Chondrocyte (in vitro differentiated cells): ENCODE measurements at regions not wholly inside any gene's neighbourhood (a gene's known extent, or its start where the extent isn't known, plus 50 kb on each side); places are given as distances from the start of the nearest gene placed in this dataset.

ENCODE experiments used
- DNase-seq: peaks from one replicate; pipeline ENCODE4 v3.0.0; 2021; ENCODE audit warnings: mixed read lengths, low spot score
- H3K27ac Mint-ChIP-seq: one replicate; pipeline ENCODE4 v1.8.0; 2021; ENCODE audit warnings: mild to moderate bottlenecking, moderate library complexity, mixed read lengths; ENCODE audit not compliant: unreplicated experiment
- H3K27me3 Mint-ChIP-seq: 2 replicates; pipeline ENCODE4 v1.8.0; 2021; ENCODE audit warnings: low read depth, mixed read lengths
- H3K36me3 Mint-ChIP-seq: 2 replicates; pipeline ENCODE4 v1.8.0; 2021; ENCODE audit warnings: low read depth, mixed read lengths
- H3K4me1 Mint-ChIP-seq: 2 replicates; pipeline ENCODE4 v1.8.0; 2021; ENCODE audit warnings: low read depth, mild to moderate bottlenecking, mixed read lengths
- H3K4me3 Mint-ChIP-seq: one replicate; pipeline ENCODE4 v1.8.0; 2021; ENCODE audit warnings: mild to moderate bottlenecking, moderate library complexity, mixed read lengths; ENCODE audit not compliant: unreplicated experiment
- H3K9me3 Mint-ChIP-seq: 2 replicates; pipeline ENCODE4 v1.8.0; 2021; ENCODE audit warnings: low read depth, mixed read lengths
- TF ChIP-seq, protein P1 (sequence below): fragments of 200-600 bp; sonication (generic); IDR thresholded peaks from 2 replicates; pipeline ENCODE4 v1.5.0; 2021; ENCODE audit warnings: antibody characterized with exemption, mild to moderate bottlenecking, moderate library complexity

DNA sequence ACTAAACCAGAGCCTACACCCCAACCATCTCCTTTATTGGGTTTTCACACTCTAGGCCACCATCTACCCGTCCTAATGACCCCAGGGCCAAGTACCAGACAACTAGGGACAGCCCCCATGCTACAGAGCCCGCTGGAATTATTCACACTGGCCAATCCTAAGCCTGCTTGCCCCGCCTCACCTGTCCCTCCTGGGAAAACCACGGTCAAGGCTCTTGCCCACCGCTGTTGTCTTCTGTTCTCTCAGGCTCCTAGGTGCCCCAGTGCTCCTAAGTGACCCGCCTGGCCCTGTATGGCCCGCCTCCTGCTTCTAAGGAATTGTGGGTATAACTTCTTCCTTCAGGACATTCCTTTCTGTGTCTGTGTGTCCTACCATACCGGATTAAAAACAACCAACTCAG is 453.4 kb downstream of the CD83 start:
- Mint-ChIP-seq H3K27me3 (peaks cover 35% of the 10 kb centered on the region), H3K27ac (no peak overlapping the region), H3K36me3 (no peaks in the 10 kb centered on the region), H3K4me1 (no peaks in the 10 kb centered on the region), H3K4me3 (no peak overlapping the region), H3K9me3 (peaks cover 3% of the 10 kb centered on the region)
- TF ChIP-seq, protein P1, sequence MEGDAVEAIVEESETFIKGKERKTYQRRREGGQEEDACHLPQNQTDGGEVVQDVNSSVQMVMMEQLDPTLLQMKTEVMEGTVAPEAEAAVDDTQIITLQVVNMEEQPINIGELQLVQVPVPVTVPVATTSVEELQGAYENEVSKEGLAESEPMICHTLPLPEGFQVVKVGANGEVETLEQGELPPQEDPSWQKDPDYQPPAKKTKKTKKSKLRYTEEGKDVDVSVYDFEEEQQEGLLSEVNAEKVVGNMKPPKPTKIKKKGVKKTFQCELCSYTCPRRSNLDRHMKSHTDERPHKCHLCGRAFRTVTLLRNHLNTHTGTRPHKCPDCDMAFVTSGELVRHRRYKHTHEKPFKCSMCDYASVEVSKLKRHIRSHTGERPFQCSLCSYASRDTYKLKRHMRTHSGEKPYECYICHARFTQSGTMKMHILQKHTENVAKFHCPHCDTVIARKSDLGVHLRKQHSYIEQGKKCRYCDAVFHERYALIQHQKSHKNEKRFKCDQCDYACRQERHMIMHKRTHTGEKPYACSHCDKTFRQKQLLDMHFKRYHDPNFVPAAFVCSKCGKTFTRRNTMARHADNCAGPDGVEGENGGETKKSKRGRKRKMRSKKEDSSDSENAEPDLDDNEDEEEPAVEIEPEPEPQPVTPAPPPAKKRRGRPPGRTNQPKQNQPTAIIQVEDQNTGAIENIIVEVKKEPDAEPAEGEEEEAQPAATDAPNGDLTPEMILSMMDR, result no peak
- no peak for DNase-seq

DNA sequence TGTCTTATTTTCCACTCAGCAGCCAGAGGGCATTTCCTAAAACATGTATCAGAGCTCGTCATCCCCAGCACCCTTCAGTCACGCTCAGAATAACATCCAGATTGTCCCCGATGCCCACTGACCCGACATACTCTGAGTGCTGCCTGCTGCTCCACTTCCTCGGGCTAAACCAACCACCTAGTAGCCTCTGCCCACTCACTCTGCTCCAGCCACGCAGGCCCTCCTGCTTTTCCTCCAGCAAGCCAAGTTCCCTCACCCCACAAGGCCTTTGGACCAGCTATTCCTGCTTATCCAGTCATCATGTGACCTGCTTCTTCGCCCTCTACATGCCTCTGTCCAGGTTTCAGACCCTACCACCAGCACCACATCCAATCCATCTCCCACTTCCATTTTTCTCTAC is 454.2 kb downstream of the CD83 start:
- H3K36me3 Mint-ChIP-seq, result no peaks in the 10 kb centered on the region
- H3K9me3 Mint-ChIP-seq, result peaks cover 3% of the 10 kb centered on the region
- no peak overlapping the region for H3K4me3 Mint-ChIP-seq
- TF ChIP-seq, protein P1, result no peak
- H3K27me3 Mint-ChIP-seq, result peaks cover 35% of the 10 kb centered on the region
- no peaks in the 10 kb centered on the region for H3K4me1 Mint-ChIP-seq
- no peak overlapping the region for H3K27ac Mint-ChIP-seq
- DNase-seq, result no peak

DNA sequence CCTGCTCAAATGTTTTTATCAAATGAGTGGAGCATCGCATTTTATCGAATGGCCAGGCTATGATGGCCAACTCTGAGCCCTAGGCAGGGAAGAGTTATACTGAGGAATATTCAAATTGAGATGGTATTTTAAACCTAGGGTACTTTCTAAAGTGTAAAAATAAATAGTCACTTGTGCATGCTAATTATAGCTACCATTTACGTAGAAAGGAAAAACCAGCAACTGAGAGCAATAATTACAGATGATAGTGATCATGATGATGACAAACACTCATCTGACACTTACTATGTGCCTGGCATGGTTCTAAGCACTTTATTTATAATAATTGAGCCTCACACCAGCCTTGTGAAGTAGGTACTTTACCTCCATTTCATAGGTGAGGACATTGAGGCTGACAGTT is 455.7 kb downstream of the CD83 start:
- TF ChIP-seq, protein P1, result no peak

DNA sequence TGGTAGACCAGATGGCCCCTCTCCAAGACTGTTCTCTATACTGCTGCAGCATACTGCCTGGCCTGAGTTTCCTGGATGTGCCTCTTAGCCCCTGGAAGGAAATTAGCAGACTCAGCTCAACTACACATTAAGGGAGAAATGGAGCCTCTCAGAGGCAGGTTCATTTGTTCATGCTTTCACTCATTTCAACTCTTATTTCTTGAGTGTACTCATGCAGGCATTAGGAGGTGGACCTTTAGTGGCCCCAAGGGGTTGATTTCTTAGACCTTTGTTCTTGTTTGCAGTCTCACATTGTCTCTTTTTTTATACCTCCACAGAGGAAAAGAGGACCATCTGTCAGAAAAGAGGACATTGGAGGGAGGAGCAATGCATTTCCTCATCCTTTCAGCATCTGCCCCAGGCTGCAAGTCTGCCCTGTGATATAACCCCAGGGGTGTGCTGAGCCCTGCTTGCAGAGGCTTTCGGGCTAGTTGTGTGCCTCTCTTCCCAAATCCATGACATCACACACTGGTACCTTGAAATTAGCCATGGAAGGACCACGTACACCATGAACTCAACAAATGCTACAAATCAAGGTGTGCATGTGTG is 456.2 kb downstream of the CD83 start:
- Mint-ChIP-seq H3K4me1 (no peaks in the 10 kb centered on the region), H3K9me3 (peaks cover 3% of the 10 kb centered on the region), H3K27me3 (peaks cover 34% of the 10 kb centered on the region), H3K27ac (no peak overlapping the region), H3K36me3 (no peaks in the 10 kb centered on the region), H3K4me3 (no peak overlapping the region)
- DNase-seq, result no peak
- TF ChIP-seq, protein P1, result no peak

More for the DNA sequence above, 455.7 kb downstream of the CD83 start:
- Mint-ChIP-seq H3K4me1 (no peaks in the 10 kb centered on the region), H3K4me3 (no peak overlapping the region), H3K27me3 (peaks cover 36% of the 10 kb centered on the region), H3K9me3 (peaks cover 3% of the 10 kb centered on the region), H3K27ac (no peak overlapping the region), H3K36me3 (no peaks in the 10 kb centered on the region)
- DNase-seq, result no peak

DNA sequence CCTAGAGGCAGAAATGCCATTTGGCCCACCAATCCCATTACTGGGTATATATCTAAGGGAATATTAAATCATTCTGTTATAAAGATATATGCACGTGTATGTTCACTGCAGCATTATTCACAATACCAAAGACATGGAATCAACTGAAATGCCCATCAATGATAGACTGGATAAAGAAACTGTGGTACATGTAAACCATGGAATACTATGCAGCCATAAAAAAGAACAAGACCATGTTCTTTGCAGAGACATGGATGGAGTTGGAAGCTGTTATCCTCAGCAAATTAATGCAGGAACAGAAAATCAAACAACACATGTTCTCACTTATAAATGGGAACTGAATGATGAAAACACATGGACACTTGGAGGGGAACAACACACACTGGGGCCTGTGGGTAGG is 458.4 kb downstream of the CD83 start:
- H3K36me3 Mint-ChIP-seq, result no peaks in the 10 kb centered on the region
- no peak for DNase-seq
- H3K4me1 Mint-ChIP-seq, result no peaks in the 10 kb centered on the region
- peaks cover 21% of the 10 kb centered on the region for H3K27me3 Mint-ChIP-seq
- H3K4me3 Mint-ChIP-seq, result no peak overlapping the region
- TF ChIP-seq, protein P1, result no peak
- H3K27ac Mint-ChIP-seq, result no peak overlapping the region
- H3K9me3 Mint-ChIP-seq, result peaks cover 6% of the 10 kb centered on the region
